GM12878 (cell line): ENCODE measurements at regions not wholly inside any gene's neighbourhood (a gene's known extent, or its start where the extent isn't known, plus 50 kb on each side); places are given as distances from the start of the nearest gene placed in this dataset.

ENCODE experiments used
- BRCA1 ChIP-seq: IDR thresholded peaks from 2 replicates; pipeline ENCODE4 v1.6.1; 2011; ENCODE audit warnings: low read depth, low read length, improper control_type of control experiment
- CBX5 ChIP-seq: sonication (generic); IDR thresholded peaks from 2 replicates; pipeline ENCODE4 v1.6.1; 2016; ENCODE audit warnings: low read depth, moderate library complexity, mild to moderate bottlenecking, inconsistent platforms
- CEBPB ChIP-seq, 2 experiments: fragments of 150-350 bp in 1 of 2; IDR thresholded peaks; 2 replicates each; pipeline ENCODE4 v1.6.1; 2012 to 2014; ENCODE audit warnings: low read depth in 2 of 2, low read length in 2 of 2, borderline replicate concordance in 1 of 2, inconsistent platforms in 1 of 2
- CREM ChIP-seq: IDR thresholded peaks from 2 replicates; pipeline ENCODE4 v1.6.1; 2014; ENCODE audit warnings: antibody characterized with exemption, low read depth
- DPF2 ChIP-seq: fragments of 450-650 bp; IDR thresholded peaks from 2 replicates; pipeline ENCODE4 v1.6.1; 2017; ENCODE audit warnings: mild to moderate bottlenecking
- HDAC2 ChIP-seq: fragments of 200-600 bp; sonication (generic); IDR thresholded peaks from 2 replicates; pipeline ENCODE4 v1.6.1; 2017
- JUND ChIP-seq: IDR thresholded peaks from 2 replicates; pipeline ENCODE4 v1.6.1; 2012; ENCODE audit warnings: low read depth, mild to moderate bottlenecking, low read length, improper control_type of control experiment, moderate library complexity
- POLR2AphosphoS5 ChIP-seq: IDR thresholded peaks from 2 replicates; pipeline ENCODE4 v1.6.1; 2011; ENCODE audit warnings: mild to moderate bottlenecking, low read length, inconsistent platforms
- SP1 ChIP-seq: IDR thresholded peaks from one replicate; pipeline ENCODE4 v1.6.1; 2011; ENCODE audit warnings: low read depth, low read length
- TF ChIP-seq, protein P1 (sequence below): fragments of 450-650 bp; conservative IDR thresholded peaks from 2 replicates; pipeline ENCODE4 v1.6.1; 2017; ENCODE audit warnings: mild to moderate bottlenecking, moderate library complexity
- TF ChIP-seq, protein P2 (sequence below), 3 experiments: IDR thresholded peaks in 2 of 3; conservative IDR thresholded peaks in 1 of 3; 2 replicates each; pipeline ENCODE4 v1.5.1; 2011; ENCODE audit warnings: low read depth in 3 of 3, low read length in 3 of 3, mild to moderate bottlenecking in 3 of 3, control low read depth in 2 of 3, moderate library complexity in 2 of 3, inconsistent platforms in 1 of 3, mixed read lengths in 1 of 3; ENCODE audit not compliant: control insufficient read depth in 2 of 3, insufficient read depth in 1 of 3; ENCODE audit errors: extremely low read depth in 1 of 3

DNA sequence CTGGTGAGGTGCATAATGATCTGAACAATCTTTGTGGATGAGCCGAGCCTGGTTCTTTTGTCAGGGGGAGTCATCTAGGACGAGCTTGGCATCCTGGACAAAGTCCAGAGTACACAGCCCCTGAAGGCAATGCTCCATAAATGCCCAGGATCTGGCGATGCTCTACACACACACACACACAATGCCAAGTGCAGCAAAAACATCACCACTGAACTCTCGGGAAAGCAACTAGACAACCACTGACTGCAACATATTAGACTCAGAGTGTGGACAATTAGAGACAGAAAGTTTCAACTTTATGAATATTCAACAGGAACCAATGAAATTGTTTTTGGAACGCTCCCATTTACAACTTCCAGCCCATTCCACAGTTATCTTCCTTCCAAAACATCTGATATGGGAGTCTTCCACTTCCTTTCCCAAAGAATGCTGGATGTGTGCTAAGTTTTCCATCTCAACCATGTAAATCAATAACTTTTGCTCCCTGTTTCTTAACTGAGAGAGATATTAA lies 227.6 kb upstream of the ANKRD55 start:
- no peak for TF ChIP-seq DPF2
- no peak for TF ChIP-seq JUND
- no peak for TF ChIP-seq BRCA1
- TF ChIP-seq, protein P1, sequence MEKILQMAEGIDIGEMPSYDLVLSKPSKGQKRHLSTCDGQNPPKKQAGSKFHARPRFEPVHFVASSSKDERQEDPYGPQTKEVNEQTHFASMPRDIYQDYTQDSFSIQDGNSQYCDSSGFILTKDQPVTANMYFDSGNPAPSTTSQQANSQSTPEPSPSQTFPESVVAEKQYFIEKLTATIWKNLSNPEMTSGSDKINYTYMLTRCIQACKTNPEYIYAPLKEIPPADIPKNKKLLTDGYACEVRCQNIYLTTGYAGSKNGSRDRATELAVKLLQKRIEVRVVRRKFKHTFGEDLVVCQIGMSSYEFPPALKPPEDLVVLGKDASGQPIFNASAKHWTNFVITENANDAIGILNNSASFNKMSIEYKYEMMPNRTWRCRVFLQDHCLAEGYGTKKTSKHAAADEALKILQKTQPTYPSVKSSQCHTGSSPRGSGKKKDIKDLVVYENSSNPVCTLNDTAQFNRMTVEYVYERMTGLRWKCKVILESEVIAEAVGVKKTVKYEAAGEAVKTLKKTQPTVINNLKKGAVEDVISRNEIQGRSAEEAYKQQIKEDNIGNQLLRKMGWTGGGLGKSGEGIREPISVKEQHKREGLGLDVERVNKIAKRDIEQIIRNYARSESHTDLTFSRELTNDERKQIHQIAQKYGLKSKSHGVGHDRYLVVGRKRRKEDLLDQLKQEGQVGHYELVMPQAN: no peak
- no peak for TF ChIP-seq HDAC2
- TF ChIP-seq SP1: no peak
- TF ChIP-seq CEBPB (IDR thresholded peaks at IDR 0.05; ENCODE audit: borderline replicate concordance in 1 of 2, low read depth in 2 of 2, low read length in 2 of 2): no peak
- TF ChIP-seq, protein P2, sequence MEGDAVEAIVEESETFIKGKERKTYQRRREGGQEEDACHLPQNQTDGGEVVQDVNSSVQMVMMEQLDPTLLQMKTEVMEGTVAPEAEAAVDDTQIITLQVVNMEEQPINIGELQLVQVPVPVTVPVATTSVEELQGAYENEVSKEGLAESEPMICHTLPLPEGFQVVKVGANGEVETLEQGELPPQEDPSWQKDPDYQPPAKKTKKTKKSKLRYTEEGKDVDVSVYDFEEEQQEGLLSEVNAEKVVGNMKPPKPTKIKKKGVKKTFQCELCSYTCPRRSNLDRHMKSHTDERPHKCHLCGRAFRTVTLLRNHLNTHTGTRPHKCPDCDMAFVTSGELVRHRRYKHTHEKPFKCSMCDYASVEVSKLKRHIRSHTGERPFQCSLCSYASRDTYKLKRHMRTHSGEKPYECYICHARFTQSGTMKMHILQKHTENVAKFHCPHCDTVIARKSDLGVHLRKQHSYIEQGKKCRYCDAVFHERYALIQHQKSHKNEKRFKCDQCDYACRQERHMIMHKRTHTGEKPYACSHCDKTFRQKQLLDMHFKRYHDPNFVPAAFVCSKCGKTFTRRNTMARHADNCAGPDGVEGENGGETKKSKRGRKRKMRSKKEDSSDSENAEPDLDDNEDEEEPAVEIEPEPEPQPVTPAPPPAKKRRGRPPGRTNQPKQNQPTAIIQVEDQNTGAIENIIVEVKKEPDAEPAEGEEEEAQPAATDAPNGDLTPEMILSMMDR (IDR thresholded peaks at IDR 0.05 in 2 of 3, conservative IDR thresholded peaks at IDR 0.05 in 1 of 3; ENCODE audit: control insufficient read depth in 2 of 3, extremely low read depth in 1 of 3, insufficient read depth in 1 of 3, low read depth in 3 of 3, low read length in 3 of 3): no peak
- no peak for TF ChIP-seq POLR2AphosphoS5
- no peak for TF ChIP-seq CBX5
- no peak for TF ChIP-seq CREM
